ENCODE measurements at regions not wholly inside any gene's neighbourhood (a gene's known extent, or its start where the extent isn't known, plus 50 kb on each side); places are given as distances from the start of the nearest gene placed in this dataset.

- TF ChIP-seq CTCF (optimal IDR thresholded peaks at IDR 0.05 in 1 of 3, IDR thresholded peaks at IDR 0.05 in 1 of 3, conservative IDR thresholded peaks at IDR 0.05 in 1 of 3; ENCODE audit: extremely low read depth in 1 of 3, insufficient read depth in 2 of 3, low read length in 3 of 3), result no peak
- no peak for TF ChIP-seq EZH2 (IDR thresholded peaks at IDR 0.05; ENCODE audit: low read length)
Observed at GRCh38 chr1:70674941-70675685, 264.0 kb downstream of the CTH start.
